Fibroblast of skin of left biceps (primary cell): ENCODE measurements at regions not wholly inside any gene's neighbourhood (a gene's known extent, or its start where the extent isn't known, plus 50 kb on each side); places are given as distances from the start of the nearest gene placed in this dataset.
"Not testable (repeated sequence)": the region's sequence is repeated elsewhere in the genome, so short reads cannot be mapped to it uniquely, and the experiment has no call there.

Experiments
- DNase-seq, 2 experiments: peaks; one replicate each; pipeline ENCODE4 v3.0.0-alpha.2; 2013; ENCODE audit warnings: low read depth in 2 of 2

GRCh38 chr13:82216165-82216564, 1666.1 kb downstream of the SLITRK1 start:
- DNase-seq: no peak

GRCh38 chr13:82214341-82214740, 1667.9 kb downstream of the SLITRK1 start:
- DNase-seq: no peak

- DNase-seq: no peak
Observed at GRCh38 chr13:82206241-82206640, 1676.0 kb downstream of the SLITRK1 start.

- DNase-seq: no peak
Observed at GRCh38 chr13:82202398-82202797, 1679.9 kb downstream of the SLITRK1 start.

- no peak for DNase-seq
Observed at GRCh38 chr13:82196087-82196486, 1686.2 kb downstream of the SLITRK1 start.

GRCh38 chr13:82187227-82187626, 1695.0 kb downstream of the SLITRK1 start:
- DNase-seq: no peak

GRCh38 chr13:82176751-82177150, 1705.5 kb downstream of the SLITRK1 start:
- no peak for DNase-seq

- no peak for DNase-seq
Observed at GRCh38 chr13:82165396-82166174, 1716.7 kb downstream of the SLITRK1 start.

GRCh38 chr13:82164780-82165395, 1717.4 kb downstream of the SLITRK1 start:
- DNase-seq: not testable (repeated sequence)

GRCh38 chr13:82147526-82147925, 1734.7 kb downstream of the SLITRK1 start:
- no peak for DNase-seq

- no peak for DNase-seq
Observed at GRCh38 chr13:82136880-82137279, 1745.4 kb downstream of the SLITRK1 start.

GRCh38 chr13:82129281-82129680, 1753.0 kb downstream of the SLITRK1 start:
- no peak for DNase-seq

GRCh38 chr13:82118589-82118988, 1763.7 kb downstream of the SLITRK1 start:
- no peak for DNase-seq

GRCh38 chr13:82116422-82116989, 1765.8 kb downstream of the SLITRK1 start:
- DNase-seq: no peak

- no peak for DNase-seq
Observed at GRCh38 chr13:82115391-82115790, 1766.9 kb downstream of the SLITRK1 start.

- no peak for DNase-seq
Observed at GRCh38 chr13:82096256-82096655, 1755.3 kb upstream of the SPRY2 start.

- no peak for DNase-seq
Observed at GRCh38 chr13:82092312-82092711, 1751.4 kb upstream of the SPRY2 start.

- DNase-seq: no peak
Observed at GRCh38 chr13:82088781-82089180, 1747.9 kb upstream of the SPRY2 start.

GRCh38 chr13:82076496-82076895, 1735.6 kb upstream of the SPRY2 start:
- no peak for DNase-seq

GRCh38 chr13:82070416-82070815, 1729.5 kb upstream of the SPRY2 start:
- DNase-seq: no peak

GRCh38 chr13:82062772-82063171, 1721.8 kb upstream of the SPRY2 start:
- no peak for DNase-seq

GRCh38 chr13:82058364-82058763, 1717.4 kb upstream of the SPRY2 start:
- no peak for DNase-seq

- DNase-seq: not testable (repeated sequence)
Observed at GRCh38 chr13:82045316-82045715, 1704.4 kb upstream of the SPRY2 start.
